ENCODE measurements at regions not wholly inside any gene's neighbourhood (a gene's known extent, or its start where the extent isn't known, plus 50 kb on each side); places are given as distances from the start of the nearest gene placed in this dataset.

- peaks cover 52% of the 10 kb centered on the region for H3K4me1 Mint-ChIP-seq
- peaks cover 11% of the 10 kb centered on the region for H3K27me3 Mint-ChIP-seq (ENCODE audit: low read depth)
- no peak overlapping the region for H3K4me3 Mint-ChIP-seq
- peak overlapping the region in 2 of 3 experiments; percentile 9 to 37 for H3K27ac Mint-ChIP-seq
- peaks cover 2% of the 10 kb centered on the region for H3K9me3 Mint-ChIP-seq
- TF ChIP-seq CTCF (IDR thresholded peaks at IDR 0.05; ENCODE audit: unreplicated experiment in 3 of 3), result no peak
- H3K36me3 Mint-ChIP-seq (ENCODE audit: low read depth), result no peaks in the 10 kb centered on the region
Observed at GRCh38 chr7:46156086-46156485, 235.0 kb upstream of the IGFBP3 start.

GRCh38 chr7:46155367-46155766, 234.3 kb upstream of the IGFBP3 start:
- Mint-ChIP-seq H3K36me3 (ENCODE audit: low read depth) (no peaks in the 10 kb centered on the region), H3K27ac (peak overlapping the region in 1 of 3 experiments; percentile 37), H3K4me3 (no peak overlapping the region), H3K27me3 (ENCODE audit: low read depth) (peaks cover 8% of the 10 kb centered on the region), H3K9me3 (peaks cover 3% of the 10 kb centered on the region), H3K4me1 (peaks cover 55% of the 10 kb centered on the region)
- no peak for TF ChIP-seq CTCF (IDR thresholded peaks at IDR 0.05; ENCODE audit: unreplicated experiment in 3 of 3)

GRCh38 chr7:46153951-46154787, 233.1 kb upstream of the IGFBP3 start:
- TF ChIP-seq CTCF (IDR thresholded peaks at IDR 0.05; ENCODE audit: unreplicated experiment in 3 of 3), result no peak
- Mint-ChIP-seq H3K9me3 (peaks cover 6% of the 10 kb centered on the region), H3K36me3 (ENCODE audit: low read depth) (no peaks in the 10 kb centered on the region), H3K27me3 (ENCODE audit: low read depth) (peaks cover 4% of the 10 kb centered on the region), H3K27ac (peak overlapping the region; percentile 11 to 63 (median 24)), H3K4me3 (no peak overlapping the region), H3K4me1 (peaks cover 55% of the 10 kb centered on the region)

- TF ChIP-seq CTCF (IDR thresholded peaks at IDR 0.05; ENCODE audit: unreplicated experiment in 3 of 3), result no peak
- Mint-ChIP-seq H3K9me3 (peaks cover 8% of the 10 kb centered on the region), H3K27ac (peak overlapping the region; percentile 11 to 63 (median 24)), H3K36me3 (ENCODE audit: low read depth) (no peaks in the 10 kb centered on the region), H3K4me3 (peak overlapping the region in 1 of 3 experiments; percentile 46), H3K4me1 (peaks cover 55% of the 10 kb centered on the region), H3K27me3 (ENCODE audit: low read depth) (peaks cover 4% of the 10 kb centered on the region)
Observed at GRCh38 chr7:46153583-46153950, 232.5 kb upstream of the IGFBP3 start.

GRCh38 chr7:46152696-46153095, 231.6 kb upstream of the IGFBP3 start:
- Mint-ChIP-seq H3K4me3 (no peak overlapping the region), H3K4me1 (peaks cover 50% of the 10 kb centered on the region), H3K9me3 (peaks cover 12% of the 10 kb centered on the region), H3K27ac (peak overlapping the region in 2 of 3 experiments; percentile 21 to 63), H3K27me3 (ENCODE audit: low read depth) (peaks cover 4% of the 10 kb centered on the region), H3K36me3 (ENCODE audit: low read depth) (no peaks in the 10 kb centered on the region)
- TF ChIP-seq CTCF (IDR thresholded peaks at IDR 0.05; ENCODE audit: unreplicated experiment in 3 of 3), result no peak

GRCh38 chr7:46150721-46151120, 229.6 kb upstream of the IGFBP3 start:
- H3K4me3 Mint-ChIP-seq, result no peak overlapping the region
- no peaks in the 10 kb centered on the region for H3K36me3 Mint-ChIP-seq (ENCODE audit: low read depth)
- H3K27me3 Mint-ChIP-seq (ENCODE audit: low read depth), result peaks cover 4% of the 10 kb centered on the region
- peaks cover 12% of the 10 kb centered on the region for H3K9me3 Mint-ChIP-seq
- H3K4me1 Mint-ChIP-seq, result peaks cover 37% of the 10 kb centered on the region
- no peak for TF ChIP-seq CTCF (IDR thresholded peaks at IDR 0.05; ENCODE audit: unreplicated experiment in 3 of 3)
- peak overlapping the region in 1 of 3 experiments; percentile 26 for H3K27ac Mint-ChIP-seq

Data from nephron (organoid).